HEK293 (cell line): ENCODE measurements at regions not wholly inside any gene's neighbourhood (a gene's known extent, or its start where the extent isn't known, plus 50 kb on each side); places are given as distances from the start of the nearest gene placed in this dataset.

ENCODE experiments used
- CTCF ChIA-PET: fragments of 350-600 bp; formaldehyde crosslinking; extraction: SDS; loops from one replicate; lab custom pipeline; 2021; ENCODE audit warnings: antibody characterized with exemption; lab: Yijun Ruan, JAX
- POLR2A ChIA-PET: fragments of 300-600 bp; formaldehyde crosslinking; extraction: SDS; loops from one replicate; lab custom pipeline; 2020; ENCODE audit warnings: antibody characterized with exemption, inconsistent platforms; lab: Yijun Ruan, JAX
- H3K27ac ChIP-seq: fragments of 200-500 bp; sonication (Bioruptor generic); 2 replicates; pipeline ENCODE4 v1.5.1; 2014; ENCODE audit warnings: low read depth, low read length, control low read depth, inconsistent platforms; ENCODE audit errors: extremely low read depth
- H3K36me3 ChIP-seq, 2 experiments: fragments of 200-500 bp in 1 of 2; sonication (Bioruptor generic) in 1 of 2; 1 replicate in 1 of 2; 2 replicates in 1 of 2; pipeline ENCODE4 v1.5.1; 2014 to 2017; ENCODE audit warnings: inconsistent platforms in 2 of 2, low read length in 2 of 2; ENCODE audit not compliant: control insufficient read depth in 2 of 2, insufficient read depth in 1 of 2
- H3K4me1 ChIP-seq: fragments of 200-500 bp; sonication (Bioruptor generic); 2 replicates; pipeline ENCODE4 v1.5.1; 2014; ENCODE audit warnings: mild to moderate bottlenecking, low read length, inconsistent platforms; ENCODE audit not compliant: control insufficient read depth, insufficient read depth
- H3K4me3 ChIP-seq: 2 replicates; pipeline ENCODE4 v1.5.1; 2011; ENCODE audit warnings: low read depth, mild to moderate bottlenecking, control low read depth, low read length, moderate library complexity
- H3K9me3 ChIP-seq: fragments of 200-500 bp; sonication (Bioruptor generic); 2 replicates; pipeline ENCODE4 v1.5.1; 2014; ENCODE audit warnings: low read depth, low read length, inconsistent platforms; ENCODE audit not compliant: control insufficient read depth, insufficient read depth
- BCL11B ChIP-seq: fragments of 450-650 bp; formaldehyde crosslinking; IDR thresholded peaks from 2 replicates; pipeline ENCODE4 v1.5.1; 2016; ENCODE audit warnings: low read depth, missing biosample characterization, missing genetic modification characterization
- GLI4 ChIP-seq: fragments of 450-650 bp; formaldehyde crosslinking; IDR thresholded peaks from 2 replicates; pipeline ENCODE4 v1.5.1; 2016; ENCODE audit warnings: missing biosample characterization, missing genetic modification characterization
- PRDM1 ChIP-seq: fragments of 450-650 bp; formaldehyde crosslinking; IDR thresholded peaks from 2 replicates; pipeline ENCODE4; 2016; ENCODE audit warnings: missing biosample characterization, missing genetic modification characterization
- SETDB1 ChIP-seq: IDR thresholded peaks from one replicate; pipeline ENCODE4 v1.6.1; 2017; ENCODE audit warnings: mild to moderate bottlenecking, low read length, moderate library complexity, mixed read lengths; ENCODE audit not compliant: insufficient read length
- TCF7L2 ChIP-seq: IDR thresholded peaks from 2 replicates; pipeline ENCODE4 v1.6.1; 2011; ENCODE audit warnings: low read depth, mild to moderate bottlenecking, inconsistent platforms, low read length, moderate library complexity, borderline replicate concordance
- YY1 ChIP-seq: fragments of 450-650 bp; formaldehyde crosslinking; IDR thresholded peaks from 2 replicates; pipeline ENCODE4 v1.5.1; 2018; ENCODE audit warnings: missing biosample characterization, missing genetic modification characterization
- ZFP41 ChIP-seq: fragments of 450-650 bp; formaldehyde crosslinking; IDR thresholded peaks from 2 replicates; pipeline ENCODE4 v1.5.1; 2016; ENCODE audit warnings: missing biosample characterization, missing genetic modification characterization, borderline replicate concordance
- ZNF19 ChIP-seq: fragments of 450-650 bp; formaldehyde crosslinking; IDR thresholded peaks from 2 replicates; pipeline ENCODE4; 2016; ENCODE audit warnings: missing biosample characterization, missing genetic modification characterization, low read depth
- ZNF274 ChIP-seq, 2 experiments: fragments of 200-500 bp in 1 of 2; fragments of 450-650 bp in 1 of 2; sonication (Bioruptor generic) in 1 of 2; formaldehyde crosslinking in 1 of 2; IDR thresholded peaks; 2 replicates each; pipeline versions ENCODE4 v1.5.1 to v1.6.1; 2014 to 2016; ENCODE audit warnings: borderline replicate concordance in 1 of 2, inconsistent platforms in 1 of 2, low read length in 1 of 2, missing biosample characterization in 1 of 2, missing genetic modification characterization in 1 of 2
- ZNF324 ChIP-seq: fragments of 450-650 bp; formaldehyde crosslinking; IDR thresholded peaks from 2 replicates; pipeline ENCODE4 v1.5.1; 2016; ENCODE audit warnings: missing biosample characterization, missing genetic modification characterization
- ZNF510 ChIP-seq: fragments of 450-650 bp; formaldehyde crosslinking; IDR thresholded peaks from 2 replicates; pipeline ENCODE4 v1.5.1; 2018; ENCODE audit warnings: mild to moderate bottlenecking, missing genetic modification characterization, missing biosample characterization; ENCODE audit not compliant: insufficient replicate concordance
- ZNF585B ChIP-seq: fragments of 450-650 bp; formaldehyde crosslinking; IDR thresholded peaks from 2 replicates; pipeline ENCODE4 v1.5.1; 2016; ENCODE audit warnings: missing biosample characterization, missing genetic modification characterization
- ZNF639 ChIP-seq: fragments of 450-650 bp; formaldehyde crosslinking; IDR thresholded peaks from 2 replicates; pipeline ENCODE4 v1.5.1; 2016; ENCODE audit warnings: missing biosample characterization, missing genetic modification characterization
- ZNF707 ChIP-seq: fragments of 450-650 bp; formaldehyde crosslinking; IDR thresholded peaks from 2 replicates; pipeline ENCODE4 v1.5.1; 2016; ENCODE audit warnings: missing biosample characterization, missing genetic modification characterization
- ZNF768 ChIP-seq: fragments of 450-650 bp; formaldehyde crosslinking; IDR thresholded peaks from 2 replicates; pipeline ENCODE4 v1.5.1; 2018; ENCODE audit warnings: missing biosample characterization, mild to moderate bottlenecking, missing genetic modification characterization
- ZNF776 ChIP-seq: fragments of 450-650 bp; formaldehyde crosslinking; IDR thresholded peaks from 2 replicates; pipeline ENCODE4 v1.5.0; 2017; ENCODE audit warnings: missing biosample characterization, missing genetic modification characterization, borderline replicate concordance
- TF ChIP-seq, protein P1 (sequence below): fragments of 450-650 bp; formaldehyde crosslinking; IDR thresholded peaks from 2 replicates; pipeline ENCODE4 v1.5.1; 2016; ENCODE audit warnings: missing biosample characterization, missing genetic modification characterization
- TF ChIP-seq, protein P2 (sequence below): fragments of 450-650 bp; formaldehyde crosslinking; IDR thresholded peaks from 2 replicates; pipeline ENCODE4 v1.5.1; 2017; ENCODE audit warnings: missing biosample characterization, missing genetic modification characterization

- TF ChIP-seq PRDM1 (tag by site-specific recombination) (no peak), ZNF274 (IDR thresholded peaks at IDR 0.05; ENCODE audit: low read length) (no peak), ZNF274 (tag by site-specific recombination; IDR thresholded peaks at IDR 0.05; ENCODE audit: borderline replicate concordance) (no peak), GLI4 (tag by site-specific recombination) (no peak), ZNF776 (tag by site-specific recombination) (no peak), ZNF768 (no peak)
- TF ChIP-seq, protein P1, sequence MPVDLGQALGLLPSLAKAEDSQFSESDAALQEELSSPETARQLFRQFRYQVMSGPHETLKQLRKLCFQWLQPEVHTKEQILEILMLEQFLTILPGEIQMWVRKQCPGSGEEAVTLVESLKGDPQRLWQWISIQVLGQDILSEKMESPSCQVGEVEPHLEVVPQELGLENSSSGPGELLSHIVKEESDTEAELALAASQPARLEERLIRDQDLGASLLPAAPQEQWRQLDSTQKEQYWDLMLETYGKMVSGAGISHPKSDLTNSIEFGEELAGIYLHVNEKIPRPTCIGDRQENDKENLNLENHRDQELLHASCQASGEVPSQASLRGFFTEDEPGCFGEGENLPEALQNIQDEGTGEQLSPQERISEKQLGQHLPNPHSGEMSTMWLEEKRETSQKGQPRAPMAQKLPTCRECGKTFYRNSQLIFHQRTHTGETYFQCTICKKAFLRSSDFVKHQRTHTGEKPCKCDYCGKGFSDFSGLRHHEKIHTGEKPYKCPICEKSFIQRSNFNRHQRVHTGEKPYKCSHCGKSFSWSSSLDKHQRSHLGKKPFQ = no peak
- TF ChIP-seq, all 188 proteins: peak for 0
Measured at GRCh38 chr15:95263751-95264150, 1032.4 kb downstream of the MCTP2 start (continued).

- no peaks in the 10 kb centered on the region for H3K36me3 ChIP-seq
- POLR2A ChIA-PET = no interaction called here
- H3K4me1 ChIP-seq = no peaks in the 10 kb centered on the region
- CTCF ChIA-PET = no interaction called here
- H3K4me3 ChIP-seq = no peak overlapping the region
- TF ChIP-seq ZNF324 (tag by site-specific recombination) (no peak), BCL11B (tag by site-specific recombination) (no peak), YY1 (tag by site-specific recombination) (no peak), ZNF510 (tag by site-specific recombination) (no peak), ZNF707 (no peak), ZNF274 (IDR thresholded peaks at IDR 0.05; ENCODE audit: low read length) (no peak), ZNF274 (tag by site-specific recombination; IDR thresholded peaks at IDR 0.05; ENCODE audit: borderline replicate concordance) (no peak), ZNF585B (tag by site-specific recombination) (no peak), TCF7L2 (no peak)
- TF ChIP-seq, protein P2, sequence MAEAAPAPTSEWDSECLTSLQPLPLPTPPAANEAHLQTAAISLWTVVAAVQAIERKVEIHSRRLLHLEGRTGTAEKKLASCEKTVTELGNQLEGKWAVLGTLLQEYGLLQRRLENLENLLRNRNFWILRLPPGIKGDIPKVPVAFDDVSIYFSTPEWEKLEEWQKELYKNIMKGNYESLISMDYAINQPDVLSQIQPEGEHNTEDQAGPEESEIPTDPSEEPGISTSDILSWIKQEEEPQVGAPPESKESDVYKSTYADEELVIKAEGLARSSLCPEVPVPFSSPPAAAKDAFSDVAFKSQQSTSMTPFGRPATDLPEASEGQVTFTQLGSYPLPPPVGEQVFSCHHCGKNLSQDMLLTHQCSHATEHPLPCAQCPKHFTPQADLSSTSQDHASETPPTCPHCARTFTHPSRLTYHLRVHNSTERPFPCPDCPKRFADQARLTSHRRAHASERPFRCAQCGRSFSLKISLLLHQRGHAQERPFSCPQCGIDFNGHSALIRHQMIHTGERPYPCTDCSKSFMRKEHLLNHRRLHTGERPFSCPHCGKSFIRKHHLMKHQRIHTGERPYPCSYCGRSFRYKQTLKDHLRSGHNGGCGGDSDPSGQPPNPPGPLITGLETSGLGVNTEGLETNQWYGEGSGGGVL (tag by site-specific recombination) = no peak
- H3K27ac ChIP-seq = no peak overlapping the region
- no peaks in the 10 kb centered on the region for H3K9me3 ChIP-seq
Measured at GRCh38 chr15:95265419-95265997, 1034.1 kb downstream of the MCTP2 start.

GRCh38 chr15:95266451-95267061 is 1035.2 kb downstream of the MCTP2 start:
- Histone ChIP-seq H3K36me3 (no peaks in the 10 kb centered on the region), H3K4me1 (no peaks in the 10 kb centered on the region), H3K4me3 (no peak overlapping the region), H3K9me3 (no peaks in the 10 kb centered on the region), H3K27ac (no peak overlapping the region)
- ChIA-PET POLR2A (no interaction called here), CTCF (interaction anchor here (0.6 to 0.9 kb wide), 2 partner anchors 22 to 658 kb away, joined by 3 to 4 read pairs; no protein-coding TSS in a partner anchor)
- no peak for TF ChIP-seq ZNF19 (tag by site-specific recombination)
- TF ChIP-seq SETDB1 = no peak
- no peak for TF ChIP-seq ZFP41 (tag by site-specific recombination)
- TF ChIP-seq, protein P2 (tag by site-specific recombination) = no peak
- no peak for TF ChIP-seq ZNF639
